HG03439 (cell line): ENCODE measurements at regions not wholly inside any gene's neighbourhood (a gene's known extent, or its start where the extent isn't known, plus 50 kb on each side); places are given as distances from the start of the nearest gene placed in this dataset.

Experiments used
- ATAC-seq: cut with Tn5 transposase; IDR thresholded peaks from one replicate; pipeline ENCODE4 v1.9.1; 2021; ENCODE audit warnings: mild to moderate bottlenecking, moderate library complexity; ENCODE audit not compliant: unreplicated experiment

GRCh38 chr6:43911354-43912115 is 141.5 kb downstream of the VEGFA start:
- no peak for ATAC-seq

GRCh38 chr6:43910638-43911353 is 140.8 kb downstream of the VEGFA start:
- ATAC-seq, result no peak

- ATAC-seq, result no peak
Measured at GRCh38 chr6:43910149-43910637, 140.2 kb downstream of the VEGFA start.

GRCh38 chr6:43909474-43910148 is 139.6 kb downstream of the VEGFA start:
- no peak for ATAC-seq

- ATAC-seq, result no peak
Measured at GRCh38 chr6:43907789-43908472, 137.9 kb downstream of the VEGFA start.

- ATAC-seq, result no peak
Measured at GRCh38 chr6:43907312-43907711, 137.3 kb downstream of the VEGFA start.

- no peak for ATAC-seq
Measured at GRCh38 chr6:43904311-43905123, 134.5 kb downstream of the VEGFA start.

GRCh38 chr6:43903739-43904290 is 133.8 kb downstream of the VEGFA start:
- no peak for ATAC-seq

GRCh38 chr6:43901733-43902230 is 131.8 kb downstream of the VEGFA start:
- no peak for ATAC-seq

- ATAC-seq, result no peak
Measured at GRCh38 chr6:43900916-43901732, 131.1 kb downstream of the VEGFA start.

GRCh38 chr6:43900560-43900915 is 130.5 kb downstream of the VEGFA start:
- no peak for ATAC-seq

GRCh38 chr6:43899830-43900229 is 129.8 kb downstream of the VEGFA start:
- no peak for ATAC-seq

- no peak for ATAC-seq
Measured at GRCh38 chr6:43898358-43899131, 128.5 kb downstream of the VEGFA start.

GRCh38 chr6:43897571-43898302 is 127.7 kb downstream of the VEGFA start:
- ATAC-seq, result no peak

- no peak for ATAC-seq
Measured at GRCh38 chr6:43896329-43897255, 126.6 kb downstream of the VEGFA start.

GRCh38 chr6:43895656-43896328 is 125.8 kb downstream of the VEGFA start:
- no peak for ATAC-seq
